D721Med (cell line): ENCODE measurements at regions not wholly inside any gene's neighbourhood (a gene's known extent, or its start where the extent isn't known, plus 50 kb on each side); places are given as distances from the start of the nearest gene placed in this dataset.

ENCODE experiments used
- DNase-seq: peaks from one replicate; pipeline ENCODE4 v3.0.0; 2011; ENCODE audit warnings: low spot score; ENCODE audit not compliant: insufficient read length
- FAIRE-seq: peaks from 2 replicates; lab custom pipeline; 2011; peaks lifted over from hg19 to GRCh38; lab: Jason Lieb, UNC
- CTCF ChIP-seq: IDR thresholded peaks from 2 replicates; pipeline ENCODE4 v1.5.1; 2012; ENCODE audit warnings: mild to moderate bottlenecking, control low read depth; ENCODE audit not compliant: insufficient read depth; ENCODE audit errors: missing control alignments

- FAIRE-seq (no peak), DNase-seq (no peak)
- TF ChIP-seq CTCF = no peak
Observed at GRCh38 chr7:9013940-9014339, 580.5 kb downstream of the NXPH1 start.

GRCh38 chr7:9017286-9017685, 583.9 kb downstream of the NXPH1 start:
- DNase-seq (no peak), FAIRE-seq (no peak)
- no peak for TF ChIP-seq CTCF

GRCh38 chr7:9022456-9022855, 589.0 kb downstream of the NXPH1 start:
- no peak for TF ChIP-seq CTCF
- FAIRE-seq = no peak

GRCh38 chr7:9023675-9024294, 590.4 kb downstream of the NXPH1 start:
- DNase-seq = no peak
- no peak for TF ChIP-seq CTCF
- no peak for FAIRE-seq

More at GRCh38 chr7:9022456-9022855, 589.0 kb downstream of the NXPH1 start:
- DNase-seq = no peak

GRCh38 chr7:9026121-9026520, 592.7 kb downstream of the NXPH1 start:
- no peak for TF ChIP-seq CTCF
- no peak for DNase-seq
- no peak for FAIRE-seq

GRCh38 chr7:9028012-9028411, 594.6 kb downstream of the NXPH1 start:
- TF ChIP-seq CTCF = no peak
- no peak for DNase-seq
- no peak for FAIRE-seq

GRCh38 chr7:9029681-9030530, 596.5 kb downstream of the NXPH1 start:
- TF ChIP-seq CTCF = no peak
- FAIRE-seq (no peak), DNase-seq (no peak)
